ENCODE measurements at regions not wholly inside any gene's neighbourhood (a gene's known extent, or its start where the extent isn't known, plus 50 kb on each side); places are given as distances from the start of the nearest gene placed in this dataset.

DNA sequence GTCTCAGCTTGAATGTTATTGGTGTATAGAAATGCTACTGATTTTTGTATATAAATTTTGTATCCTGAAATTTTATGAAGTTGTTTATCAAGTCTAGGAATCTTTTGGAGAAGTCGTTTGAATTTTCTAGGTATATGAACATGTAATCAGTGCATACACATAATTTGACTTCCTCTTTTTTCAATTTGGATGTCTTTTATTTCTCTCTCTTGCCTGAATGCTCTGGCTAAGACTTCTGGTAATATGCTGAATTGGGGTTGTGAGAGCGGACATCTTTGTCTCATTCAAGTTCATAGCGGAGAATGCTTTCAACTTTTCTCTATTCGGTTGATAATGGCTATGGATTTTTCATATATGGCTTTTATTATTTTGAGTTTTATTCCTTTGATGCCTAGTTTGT, 100.9 kb upstream of the MCTP2 start:
- Histone ChIP-seq H3K27ac (ENCODE audit: extremely low read depth, low read depth, low read length) (no peak overlapping the region), H3K27me3 (ENCODE audit: control insufficient read depth in 2 of 2, insufficient read depth in 2 of 2, low read length in 2 of 2) (no peaks in the 10 kb centered on the region), H3K9me1 (ENCODE audit: control insufficient read depth, insufficient read depth, low read length) (no peaks in the 10 kb centered on the region), H3K4me1 (replicated peaks in 1 of 2; ENCODE audit: control insufficient read depth in 2 of 2, insufficient read depth in 2 of 2, low read length in 2 of 2) (no peaks in the 10 kb centered on the region), H4K20me1 (replicated peaks; ENCODE audit: control insufficient read depth, insufficient read depth, low read length) (no peaks in the 10 kb centered on the region), H3K4me2 (ENCODE audit: insufficient read depth, low read length) (no peak overlapping the region), H3K79me2 (ENCODE audit: control insufficient read depth, insufficient read depth, low read length) (no peaks in the 10 kb centered on the region; the same call in 2 of the 3 replicates), H3K9ac (ENCODE audit: insufficient read depth in 1 of 2, low read depth in 2 of 2, low read length in 2 of 2) (no peak overlapping the region), H2AFZ (ENCODE audit: low read depth, low read length) (no peak overlapping the region), H3K9me3 (replicated peaks; ENCODE audit: control insufficient read depth, insufficient read depth, low read depth, low read length) (no peaks in the 10 kb centered on the region), H3K36me3 (ENCODE audit: control insufficient read depth, insufficient read depth, low read length) (no peaks in the 10 kb centered on the region), H3K4me3 (no peak overlapping the region)
- intact Hi-C loops (cut with micrococcal nuclease), result no loop called here
- DNase-seq (ENCODE audit: extremely low read depth in 1 of 4, low spot score in 3 of 4), result no peak
- CTCF ChIA-PET (ENCODE audit: low intra/inter-chr PET ratio), result no interaction called here
- TF ChIP-seq HNRNPUL1 (IDR thresholded peaks at IDR 0.05; ENCODE audit: low read length) (no peak), POLR2H (tag; IDR thresholded peaks at IDR 0.05; ENCODE audit: low read depth) (no peak), TAF7 (tag; IDR thresholded peaks at IDR 0.05) (no peak), SIX5 (IDR thresholded peaks at IDR 0.05; ENCODE audit: borderline replicate concordance in 1 of 2, insufficient read depth in 1 of 2, low read depth in 1 of 2, low read length in 2 of 2) (no peak), ZNF324 (CRISPR knock-in tag; IDR thresholded peaks at IDR 0.05) (no peak), ZNF695 (CRISPR knock-in tag; IDR thresholded peaks at IDR 0.05) (no peak), SRF (CRISPR knock-in tag; IDR thresholded peaks at IDR 0.05) (no peak), EZH2 (IDR thresholded peaks at IDR 0.05; ENCODE audit: borderline replicate concordance, low read depth, low read length) (no peak)
- TF ChIP-seq, protein P1, sequence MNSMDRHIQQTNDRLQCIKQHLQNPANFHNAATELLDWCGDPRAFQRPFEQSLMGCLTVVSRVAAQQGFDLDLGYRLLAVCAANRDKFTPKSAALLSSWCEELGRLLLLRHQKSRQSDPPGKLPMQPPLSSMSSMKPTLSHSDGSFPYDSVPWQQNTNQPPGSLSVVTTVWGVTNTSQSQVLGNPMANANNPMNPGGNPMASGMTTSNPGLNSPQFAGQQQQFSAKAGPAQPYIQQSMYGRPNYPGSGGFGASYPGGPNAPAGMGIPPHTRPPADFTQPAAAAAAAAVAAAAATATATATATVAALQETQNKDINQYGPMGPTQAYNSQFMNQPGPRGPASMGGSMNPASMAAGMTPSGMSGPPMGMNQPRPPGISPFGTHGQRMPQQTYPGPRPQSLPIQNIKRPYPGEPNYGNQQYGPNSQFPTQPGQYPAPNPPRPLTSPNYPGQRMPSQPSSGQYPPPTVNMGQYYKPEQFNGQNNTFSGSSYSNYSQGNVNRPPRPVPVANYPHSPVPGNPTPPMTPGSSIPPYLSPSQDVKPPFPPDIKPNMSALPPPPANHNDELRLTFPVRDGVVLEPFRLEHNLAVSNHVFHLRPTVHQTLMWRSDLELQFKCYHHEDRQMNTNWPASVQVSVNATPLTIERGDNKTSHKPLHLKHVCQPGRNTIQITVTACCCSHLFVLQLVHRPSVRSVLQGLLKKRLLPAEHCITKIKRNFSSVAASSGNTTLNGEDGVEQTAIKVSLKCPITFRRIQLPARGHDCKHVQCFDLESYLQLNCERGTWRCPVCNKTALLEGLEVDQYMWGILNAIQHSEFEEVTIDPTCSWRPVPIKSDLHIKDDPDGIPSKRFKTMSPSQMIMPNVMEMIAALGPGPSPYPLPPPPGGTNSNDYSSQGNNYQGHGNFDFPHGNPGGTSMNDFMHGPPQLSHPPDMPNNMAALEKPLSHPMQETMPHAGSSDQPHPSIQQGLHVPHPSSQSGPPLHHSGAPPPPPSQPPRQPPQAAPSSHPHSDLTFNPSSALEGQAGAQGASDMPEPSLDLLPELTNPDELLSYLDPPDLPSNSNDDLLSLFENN (IDR thresholded peaks at IDR 0.05; ENCODE audit: low read depth in 2 of 2, low read length in 2 of 2), result no peak
- TF ChIP-seq, protein P2, sequence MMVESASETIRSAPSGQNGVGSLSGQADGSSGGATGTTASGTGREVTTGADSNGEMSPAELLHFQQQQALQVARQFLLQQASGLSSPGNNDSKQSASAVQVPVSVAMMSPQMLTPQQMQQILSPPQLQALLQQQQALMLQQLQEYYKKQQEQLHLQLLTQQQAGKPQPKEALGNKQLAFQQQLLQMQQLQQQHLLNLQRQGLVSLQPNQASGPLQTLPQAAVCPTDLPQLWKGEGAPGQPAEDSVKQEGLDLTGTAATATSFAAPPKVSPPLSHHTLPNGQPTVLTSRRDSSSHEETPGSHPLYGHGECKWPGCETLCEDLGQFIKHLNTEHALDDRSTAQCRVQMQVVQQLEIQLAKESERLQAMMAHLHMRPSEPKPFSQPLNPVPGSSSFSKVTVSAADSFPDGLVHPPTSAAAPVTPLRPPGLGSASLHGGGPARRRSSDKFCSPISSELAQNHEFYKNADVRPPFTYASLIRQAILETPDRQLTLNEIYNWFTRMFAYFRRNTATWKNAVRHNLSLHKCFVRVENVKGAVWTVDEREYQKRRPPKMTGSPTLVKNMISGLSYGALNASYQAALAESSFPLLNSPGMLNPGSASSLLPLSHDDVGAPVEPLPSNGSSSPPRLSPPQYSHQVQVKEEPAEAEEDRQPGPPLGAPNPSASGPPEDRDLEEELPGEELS (CRISPR knock-in tag; IDR thresholded peaks at IDR 0.05; ENCODE audit: borderline replicate concordance), result no peak
- 0% methylated on average over 4 of the region's 4 CpGs for WGBS (ENCODE audit: insufficient coverage, low coverage, missing lambda C conversion rate)
- no peak for ATAC-seq
- no TSS peak for BruUV-seq (replicated peaks)
- FAIRE-seq, result no peak
- POLR2A ChIA-PET, result no interaction called here
- in situ Hi-C loops (cut with MboI), result no loop called here

Measured in K562 (cell line).